ENCODE measurements at regions not wholly inside any gene's neighbourhood (a gene's known extent, or its start where the extent isn't known, plus 50 kb on each side); places are given as distances from the start of the nearest gene placed in this dataset.
"Not testable (repeated sequence)": the region's sequence is repeated elsewhere in the genome, so short reads cannot be mapped to it uniquely, and the experiment has no call there.

DNA sequence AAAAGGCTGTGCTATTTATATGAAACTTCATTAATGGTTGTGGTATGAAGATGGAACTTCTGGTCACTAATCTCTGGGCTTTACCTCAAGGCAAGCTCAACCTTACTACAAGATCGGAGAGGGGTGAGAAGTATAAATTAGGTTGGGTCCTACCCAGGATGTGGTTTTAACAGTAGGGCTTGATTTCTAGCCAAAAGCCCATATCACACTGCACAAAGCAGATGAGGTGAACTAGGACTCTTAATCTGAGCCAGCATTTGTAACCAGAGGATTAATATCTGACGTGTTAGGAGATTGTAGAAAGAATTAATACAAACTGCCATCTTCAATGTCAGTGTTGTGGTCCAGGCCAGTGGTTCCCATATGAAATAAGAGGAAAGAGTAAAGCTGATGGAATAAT, 86.4 kb upstream of the RGPD4 start:
- H3K36me3 ChIP-seq = no peaks in the 10 kb centered on the region
- H3K4me1 ChIP-seq = no peaks in the 10 kb centered on the region
- no peaks in the 10 kb centered on the region for H3K9me3 ChIP-seq
- WGBS, 2 donors = 54 to 61% methylated on average over 2 of the region's 2 CpGs
- no peak for DNase-seq
- TF ChIP-seq EP300 (IDR thresholded peaks at IDR 0.05) = no peak
- TF ChIP-seq POLR2A (IDR thresholded peaks at IDR 0.05) = no peak
- TF ChIP-seq CTCF (IDR thresholded peaks at IDR 0.05) = no peak
- TF ChIP-seq POLR2AphosphoS5 (IDR thresholded peaks at IDR 0.05) = no peak
- H3K27ac ChIP-seq = no peak overlapping the region
- ATAC-seq (ENCODE audit: low FRiP score in 2 of 2) = no peak
- H3K27me3 ChIP-seq = no peaks in the 10 kb centered on the region
- no peak overlapping the region for H3K4me3 ChIP-seq

GRCh38 chr2:107742460-107743027, 84.1 kb upstream of the RGPD4 start:
- TF ChIP-seq EP300 (IDR thresholded peaks at IDR 0.05) (no peak), POLR2AphosphoS5 (IDR thresholded peaks at IDR 0.05) (no peak), POLR2A (IDR thresholded peaks at IDR 0.05) (no peak), CTCF (IDR thresholded peaks at IDR 0.05) (no peak)
- Histone ChIP-seq H3K4me3 (no peak overlapping the region), H3K36me3 (no peaks in the 10 kb centered on the region), H3K4me1 (no peaks in the 10 kb centered on the region), H3K9me3 (no peaks in the 10 kb centered on the region), H3K27ac (no peak overlapping the region), H3K27me3 (no peaks in the 10 kb centered on the region)
- WGBS, 2 donors = 83 to 95% methylated on average over 5 of the region's 5 CpGs
- DNase-seq (no peak), ATAC-seq (ENCODE audit: low FRiP score in 2 of 2) (no peak)

GRCh38 chr2:107743274-107743673, 83.4 kb upstream of the RGPD4 start:
- no peak for DNase-seq
- WGBS, 2 donors = 92 to 93% methylated on average over 5 of the region's 5 CpGs
- Histone ChIP-seq H3K27ac (no peak overlapping the region), H3K27me3 (no peaks in the 10 kb centered on the region), H3K4me1 (no peaks in the 10 kb centered on the region), H3K9me3 (no peaks in the 10 kb centered on the region), H3K4me3 (no peak overlapping the region), H3K36me3 (no peaks in the 10 kb centered on the region)
- TF ChIP-seq POLR2A (IDR thresholded peaks at IDR 0.05) (no peak), CTCF (IDR thresholded peaks at IDR 0.05) (no peak), POLR2AphosphoS5 (IDR thresholded peaks at IDR 0.05) (no peak), EP300 (IDR thresholded peaks at IDR 0.05) (no peak)
- no peak for ATAC-seq (ENCODE audit: low FRiP score in 2 of 2)

DNA sequence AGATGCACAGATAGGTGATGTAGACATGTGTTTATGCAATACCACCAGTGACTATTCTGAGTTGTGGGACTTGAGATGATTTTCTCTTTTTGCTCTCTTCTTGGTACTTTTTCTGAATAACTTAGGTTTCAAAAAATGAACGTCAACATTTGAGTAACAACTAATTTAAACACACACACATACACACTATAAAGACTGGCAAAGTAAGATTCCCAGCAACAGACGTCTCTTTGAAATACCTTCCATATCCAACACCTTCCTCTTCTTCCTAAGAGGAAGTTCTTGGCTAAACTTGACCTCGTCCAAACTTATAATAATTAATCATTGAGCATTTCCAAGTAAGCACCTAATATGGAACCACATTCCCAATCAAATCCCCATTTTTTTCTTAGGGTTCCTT, 81.6 kb upstream of the RGPD4 start:
- WGBS, 2 donors = 62 to 67% methylated on average over 3 of the region's 3 CpGs

DNA sequence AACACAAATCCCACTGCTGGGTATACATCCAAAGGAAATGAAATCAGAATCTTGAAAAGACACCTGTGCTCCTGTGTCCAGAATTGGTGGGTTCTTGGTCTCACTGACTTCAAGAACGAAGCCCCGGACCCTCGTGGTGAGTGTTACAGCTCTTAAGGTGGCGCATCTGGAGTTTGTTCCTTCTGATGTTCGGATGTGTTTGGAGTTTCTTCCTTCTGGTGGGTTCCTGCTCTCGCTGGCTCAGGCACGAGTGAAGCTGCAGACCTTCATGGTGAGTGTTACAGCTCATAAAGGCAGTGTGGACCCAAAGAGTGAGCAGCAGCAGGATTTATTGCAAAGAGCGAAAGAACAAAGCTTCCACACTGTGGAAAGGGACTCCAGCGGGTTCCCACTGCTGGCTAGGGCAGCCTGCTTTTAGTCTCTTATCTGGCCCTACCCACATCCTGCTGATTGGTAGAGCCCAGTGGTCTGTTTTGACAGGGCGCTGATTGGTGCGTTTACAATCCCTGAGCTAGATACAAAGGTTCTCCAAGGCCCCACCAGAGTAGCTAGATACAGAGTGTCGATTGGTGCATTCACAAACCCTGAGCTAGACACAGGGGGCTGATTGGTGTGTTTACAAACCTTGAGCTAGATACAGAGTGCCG, 80.0 kb upstream of the RGPD4 start:
- not testable (repeated sequence) for H3K27me3 ChIP-seq; H3K27ac ChIP-seq; H3K36me3 ChIP-seq; DNase-seq; ATAC-seq (ENCODE audit: low FRiP score in 2 of 2); H3K9me3 ChIP-seq; H3K4me1 ChIP-seq; H3K4me3 ChIP-seq
- WGBS, 2 donors = 85 to 96% methylated on average over 12 to 13 of the region's 13 CpGs

More for the DNA sequence above, 81.6 kb upstream of the RGPD4 start:
- no peak for DNase-seq
- Histone ChIP-seq H3K9me3 (no peaks in the 10 kb centered on the region), H3K4me3 (no peak overlapping the region), H3K27me3 (no peaks in the 10 kb centered on the region), H3K27ac (no peak overlapping the region), H3K4me1 (no peaks in the 10 kb centered on the region), H3K36me3 (no peaks in the 10 kb centered on the region)
- no peak for TF ChIP-seq CTCF (IDR thresholded peaks at IDR 0.05)
- no peak for TF ChIP-seq POLR2A (IDR thresholded peaks at IDR 0.05)
- no peak for TF ChIP-seq POLR2AphosphoS5 (IDR thresholded peaks at IDR 0.05)
- TF ChIP-seq EP300 (IDR thresholded peaks at IDR 0.05) = no peak
- ATAC-seq (ENCODE audit: low FRiP score in 2 of 2) = no peak

DNA sequence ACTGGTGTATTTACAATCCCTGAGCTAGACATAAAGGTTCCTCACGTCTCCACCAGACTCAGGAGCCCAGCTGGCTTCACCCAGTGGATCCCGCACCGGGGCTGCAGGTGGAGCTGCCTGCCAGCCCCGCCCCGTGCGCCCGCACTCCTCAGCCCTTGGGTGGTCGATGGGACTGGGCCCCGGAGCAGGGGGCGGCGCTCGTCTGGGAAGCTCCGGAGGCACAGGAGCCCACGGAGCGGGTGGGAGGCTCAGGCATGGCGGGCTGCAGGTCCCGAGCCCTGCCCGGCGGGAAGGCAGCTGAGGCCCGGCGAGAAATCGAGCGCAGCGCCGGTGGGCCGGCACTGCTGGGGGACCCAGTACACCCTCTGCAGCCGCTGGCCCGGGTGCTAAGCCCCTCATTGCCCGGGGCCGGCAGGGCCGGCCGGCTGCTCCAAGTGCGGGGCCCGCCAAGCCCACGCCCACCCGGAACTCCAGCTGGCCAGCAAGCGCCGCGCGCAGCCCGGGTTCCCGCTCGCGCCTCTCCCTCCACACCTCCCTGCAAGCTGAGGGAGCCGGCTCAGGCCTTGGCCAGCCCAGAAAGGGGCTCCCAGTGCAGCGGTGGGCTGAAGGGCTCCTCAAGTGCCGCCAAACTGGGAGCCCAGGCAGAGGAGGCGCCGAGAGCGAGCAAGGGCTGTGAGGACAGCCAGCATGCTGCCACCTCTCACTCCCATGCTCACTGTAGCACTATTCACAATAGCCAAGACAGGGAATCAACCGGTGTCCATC, 79.3 kb upstream of the RGPD4 start:
- not testable (repeated sequence) for H3K4me1 ChIP-seq; H3K9me3 ChIP-seq; H3K36me3 ChIP-seq; H3K4me3 ChIP-seq; ATAC-seq (ENCODE audit: low FRiP score in 2 of 2); H3K27me3 ChIP-seq; H3K27ac ChIP-seq
- peak in 1 of 2 donors; percentile 71 for DNase-seq
- WGBS, 2 donors = 96% methylated on average over 5 to 44 of the region's 51 CpGs

All from upper lobe of left lung (tissue), 6 donors.